HAP-1 (cell line): ENCODE measurements at regions not wholly inside any gene's neighbourhood (a gene's known extent, or its start where the extent isn't known, plus 50 kb on each side); places are given as distances from the start of the nearest gene placed in this dataset.

ENCODE experiments used
- DNase-seq, 2 experiments: peaks; one replicate each; pipeline ENCODE4 v3.0.0-alpha.2; 2016 to 2020; ENCODE audit warnings: low spot score in 2 of 2
- H3K27me3 ChIP-seq: fragments of 250-450 bp; sonication (Bioruptor Pico); 2 replicates; pipeline ENCODE4 v1.5.1; 2020; ENCODE audit warnings: low read depth, mild to moderate bottlenecking, moderate library complexity
- H3K36me3 ChIP-seq: fragments of 250-450 bp; sonication (Bioruptor Pico); replicated peaks from 2 replicates; pipeline ENCODE4 v1.5.1; 2020; ENCODE audit warnings: mild to moderate bottlenecking
- H3K4me1 ChIP-seq: fragments of 250-450 bp; sonication (Bioruptor Pico); 2 replicates; pipeline ENCODE4 v1.5.1; 2020; ENCODE audit warnings: mild to moderate bottlenecking
- H3K4me3 ChIP-seq: fragments of 250-450 bp; sonication (Bioruptor Pico); 2 replicates; pipeline ENCODE4 v1.5.1; 2020; ENCODE audit warnings: mild to moderate bottlenecking, moderate library complexity
- H3K9me3 ChIP-seq: fragments of 250-450 bp; sonication (Bioruptor Pico); 2 replicates; pipeline ENCODE4 v1.5.1; 2020; ENCODE audit warnings: mild to moderate bottlenecking, moderate library complexity
- in situ Hi-C: fragments of 300-500 bp; cut with MboI; formaldehyde crosslinking; loops from 3 replicates; pipeline ENCODE4 v1.14.3; 2020; ENCODE audit warnings: low sequenced_read_pairs, inconsistent platforms, mixed read lengths

- DNase-seq, result no peak
- H3K36me3 ChIP-seq, result no peaks in the 10 kb centered on the region
Observed at GRCh38 chr18:6465281-6465680, 50.6 kb upstream of the L3MBTL4 start.

GRCh38 chr18:6476190-6476589 is 61.5 kb upstream of the L3MBTL4 start:
- H3K36me3 ChIP-seq, result no peaks in the 10 kb centered on the region
- H3K9me3 ChIP-seq, result no peaks in the 10 kb centered on the region; the same call in 1 of the 2 replicates
- DNase-seq, result no peak
- no peaks in the 10 kb centered on the region for H3K27me3 ChIP-seq
- in situ Hi-C loops, result no loop called here
- H3K4me3 ChIP-seq, result no peak overlapping the region
- H3K4me1 ChIP-seq, result no peaks in the 10 kb centered on the region

More at GRCh38 chr18:6465281-6465680, 50.6 kb upstream of the L3MBTL4 start:
- Histone ChIP-seq H3K4me1 (no peaks in the 10 kb centered on the region), H3K27me3 (no peaks in the 10 kb centered on the region), H3K9me3 (no peaks in the 10 kb centered on the region), H3K4me3 (no peak overlapping the region)
- in situ Hi-C loops, result no loop called here

GRCh38 chr18:6476880-6477279 is 62.2 kb upstream of the L3MBTL4 start:
- DNase-seq, result no peak
- in situ Hi-C loops, result no loop called here
- no peaks in the 10 kb centered on the region; the same call in 1 of the 2 replicates for H3K9me3 ChIP-seq
- H3K36me3 ChIP-seq, result no peaks in the 10 kb centered on the region
- no peaks in the 10 kb centered on the region for H3K4me1 ChIP-seq
- H3K27me3 ChIP-seq, result no peaks in the 10 kb centered on the region
- H3K4me3 ChIP-seq, result no peak overlapping the region

- no peaks in the 10 kb centered on the region for H3K36me3 ChIP-seq
- H3K4me1 ChIP-seq, result no peaks in the 10 kb centered on the region
- in situ Hi-C loops, result no loop called here
- H3K9me3 ChIP-seq, result no peaks in the 10 kb centered on the region
- DNase-seq, result no peak
- no peak overlapping the region for H3K4me3 ChIP-seq
- no peaks in the 10 kb centered on the region for H3K27me3 ChIP-seq
Observed at GRCh38 chr18:6478121-6478520, 63.4 kb upstream of the L3MBTL4 start.

GRCh38 chr18:6479699-6480098 is 65.0 kb upstream of the L3MBTL4 start:
- Histone ChIP-seq H3K4me3 (no peak overlapping the region), H3K9me3 (no peaks in the 10 kb centered on the region), H3K27me3 (no peaks in the 10 kb centered on the region), H3K4me1 (no peaks in the 10 kb centered on the region), H3K36me3 (no peaks in the 10 kb centered on the region)
- in situ Hi-C loops, result no loop called here
- no peak for DNase-seq

- in situ Hi-C loops, result no loop called here
- H3K9me3 ChIP-seq, result no peaks in the 10 kb centered on the region
- no peak overlapping the region for H3K4me3 ChIP-seq
- H3K27me3 ChIP-seq, result no peaks in the 10 kb centered on the region
- H3K36me3 ChIP-seq, result no peaks in the 10 kb centered on the region
- no peak for DNase-seq
- no peaks in the 10 kb centered on the region for H3K4me1 ChIP-seq
Observed at GRCh38 chr18:6482198-6482977, 67.7 kb upstream of the L3MBTL4 start.

- H3K36me3 ChIP-seq, result no peaks in the 10 kb centered on the region
- H3K9me3 ChIP-seq, result no peaks in the 10 kb centered on the region
- H3K4me3 ChIP-seq, result no peak overlapping the region
- H3K4me1 ChIP-seq, result no peaks in the 10 kb centered on the region
- in situ Hi-C loops, result no loop called here
- no peaks in the 10 kb centered on the region for H3K27me3 ChIP-seq
- DNase-seq, result no peak
Observed at GRCh38 chr18:6484659-6485058, 69.9 kb upstream of the L3MBTL4 start.

GRCh38 chr18:6486313-6486712 is 71.6 kb upstream of the L3MBTL4 start:
- Histone ChIP-seq H3K9me3 (no peaks in the 10 kb centered on the region), H3K4me1 (no peaks in the 10 kb centered on the region), H3K4me3 (no peak overlapping the region), H3K27me3 (no peaks in the 10 kb centered on the region), H3K36me3 (no peaks in the 10 kb centered on the region)
- in situ Hi-C loops, result no loop called here
- DNase-seq, result no peak

GRCh38 chr18:6486764-6487426 is 72.2 kb upstream of the L3MBTL4 start:
- Histone ChIP-seq H3K9me3 (no peaks in the 10 kb centered on the region), H3K27me3 (no peaks in the 10 kb centered on the region), H3K4me1 (no peaks in the 10 kb centered on the region), H3K36me3 (no peaks in the 10 kb centered on the region), H3K4me3 (no peak overlapping the region)
- no peak for DNase-seq
- in situ Hi-C loops, result no loop called here

- in situ Hi-C loops, result no loop called here
Observed at GRCh38 chr18:6487968-6488367, 73.3 kb upstream of the L3MBTL4 start.

GRCh38 chr18:6488956-6489355 is 74.2 kb upstream of the L3MBTL4 start:
- Histone ChIP-seq H3K4me1 (no peaks in the 10 kb centered on the region), H3K9me3 (no peaks in the 10 kb centered on the region), H3K4me3 (no peak overlapping the region), H3K27me3 (no peaks in the 10 kb centered on the region), H3K36me3 (no peaks in the 10 kb centered on the region)
- in situ Hi-C loops, result no loop called here
- no peak for DNase-seq

More at GRCh38 chr18:6487968-6488367, 73.3 kb upstream of the L3MBTL4 start:
- no peak for DNase-seq
- Histone ChIP-seq H3K4me1 (no peaks in the 10 kb centered on the region), H3K4me3 (no peak overlapping the region), H3K9me3 (no peaks in the 10 kb centered on the region), H3K36me3 (no peaks in the 10 kb centered on the region), H3K27me3 (no peaks in the 10 kb centered on the region)

GRCh38 chr18:6489977-6490376 is 75.3 kb upstream of the L3MBTL4 start:
- no peak for DNase-seq
- in situ Hi-C loops, result no loop called here
- no peaks in the 10 kb centered on the region for H3K9me3 ChIP-seq
- no peak overlapping the region for H3K4me3 ChIP-seq
- no peaks in the 10 kb centered on the region for H3K4me1 ChIP-seq
- no peaks in the 10 kb centered on the region for H3K27me3 ChIP-seq
- H3K36me3 ChIP-seq, result no peaks in the 10 kb centered on the region

GRCh38 chr18:6493194-6493593 is 78.5 kb upstream of the L3MBTL4 start:
- DNase-seq, result no peak
- no peaks in the 10 kb centered on the region for H3K36me3 ChIP-seq
- in situ Hi-C loops, result no loop called here
- H3K4me3 ChIP-seq, result no peak overlapping the region
- no peaks in the 10 kb centered on the region for H3K9me3 ChIP-seq
- H3K27me3 ChIP-seq, result no peaks in the 10 kb centered on the region
- H3K4me1 ChIP-seq, result no peaks in the 10 kb centered on the region

- no peaks in the 10 kb centered on the region for H3K36me3 ChIP-seq
Observed at GRCh38 chr18:6495536-6495935, 80.8 kb upstream of the L3MBTL4 start.

More at GRCh38 chr18:6495536-6495935, 80.8 kb upstream of the L3MBTL4 start:
- in situ Hi-C loops, result no loop called here
- H3K9me3 ChIP-seq, result no peaks in the 10 kb centered on the region; the same call in 1 of the 2 replicates
- no peak for DNase-seq
- no peaks in the 10 kb centered on the region for H3K27me3 ChIP-seq
- no peak overlapping the region for H3K4me3 ChIP-seq
- no peaks in the 10 kb centered on the region for H3K4me1 ChIP-seq
